HG03354 (cell line): ENCODE measurements at regions not wholly inside any gene's neighbourhood (a gene's known extent, or its start where the extent isn't known, plus 50 kb on each side); places are given as distances from the start of the nearest gene placed in this dataset.

ENCODE experiments used
- ATAC-seq: cut with Tn5 transposase; IDR thresholded peaks from one replicate; pipeline ENCODE4 v1.9.1; 2021; ENCODE audit warnings: mild to moderate bottlenecking; ENCODE audit not compliant: unreplicated experiment, poor library complexity, severe bottlenecking

GRCh38 chr2:106572541-106573450 lies 85.6 kb downstream of the CD8B2 start:
- ATAC-seq, result no peak

GRCh38 chr2:106573773-106574172 lies 86.6 kb downstream of the CD8B2 start:
- ATAC-seq, result no peak

GRCh38 chr2:106575955-106576354 lies 88.8 kb downstream of the CD8B2 start:
- no peak for ATAC-seq

- ATAC-seq, result no peak
Observed at GRCh38 chr2:106577255-106577651, 90.1 kb downstream of the CD8B2 start.

- no peak for ATAC-seq
Observed at GRCh38 chr2:106579750-106580197, 92.6 kb downstream of the CD8B2 start.

DNA sequence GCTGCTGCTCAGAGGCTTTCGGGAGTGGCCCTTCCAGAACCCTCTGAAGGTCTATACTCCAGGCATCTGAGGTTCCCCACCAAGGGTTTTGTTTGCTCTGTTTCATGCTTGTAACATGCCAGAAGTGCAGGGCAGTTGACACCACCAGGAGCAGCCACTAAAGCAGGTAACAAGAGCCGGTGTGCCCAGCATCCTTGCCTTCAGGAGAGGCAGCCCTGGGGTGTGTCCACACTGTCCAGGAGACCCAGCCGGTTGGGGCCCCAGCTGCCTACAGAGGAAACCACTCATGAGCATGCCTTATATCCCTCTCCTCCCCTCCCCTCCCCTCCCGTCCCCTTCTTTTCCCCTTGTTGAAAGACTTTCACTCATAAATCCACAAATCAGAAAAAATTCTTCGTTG lies 93.1 kb downstream of the CD8B2 start:
- ATAC-seq, result no peak

DNA sequence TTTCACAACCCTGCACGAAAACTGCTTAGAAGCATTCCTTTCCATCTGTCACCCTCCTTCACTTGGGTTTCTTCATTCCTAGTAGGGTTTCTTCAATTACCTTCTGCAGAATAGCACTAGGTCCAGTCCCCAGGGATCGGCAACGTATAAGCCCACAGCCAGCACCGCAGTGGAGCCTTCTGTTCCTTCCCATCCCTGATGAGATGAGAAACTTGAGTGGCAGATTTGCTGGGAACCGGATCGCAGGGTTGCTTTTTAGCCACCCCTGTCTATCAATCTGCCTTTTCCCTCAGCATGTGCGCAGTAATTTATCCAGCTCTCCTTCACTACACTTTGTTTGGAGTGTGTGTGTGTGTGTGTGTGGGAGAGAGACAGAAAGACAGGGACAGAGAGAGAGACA lies 94.2 kb downstream of the CD8B2 start:
- ATAC-seq, result no peak

DNA sequence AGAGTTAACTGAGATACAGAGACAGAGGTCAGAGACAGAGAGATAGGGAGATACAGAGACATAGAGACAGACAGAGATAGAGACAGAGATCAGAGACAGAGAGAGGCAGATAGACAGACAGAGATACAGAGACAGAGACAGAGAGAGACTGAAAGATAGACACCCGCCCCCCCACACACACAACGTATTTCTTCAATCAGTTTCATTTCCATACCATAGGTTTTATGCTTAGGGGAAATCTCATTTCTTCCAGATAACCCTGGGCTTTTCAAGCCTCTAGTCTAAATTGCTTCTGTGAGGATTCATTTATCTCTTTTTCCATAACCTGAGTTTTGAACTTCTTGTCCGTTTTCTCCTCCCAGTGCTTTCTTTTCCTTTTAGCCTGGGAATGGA lies 94.6 kb downstream of the CD8B2 start:
- no peak for ATAC-seq

GRCh38 chr2:106582148-106583143 lies 95.3 kb downstream of the CD8B2 start:
- ATAC-seq, result peak; percentile 83

DNA sequence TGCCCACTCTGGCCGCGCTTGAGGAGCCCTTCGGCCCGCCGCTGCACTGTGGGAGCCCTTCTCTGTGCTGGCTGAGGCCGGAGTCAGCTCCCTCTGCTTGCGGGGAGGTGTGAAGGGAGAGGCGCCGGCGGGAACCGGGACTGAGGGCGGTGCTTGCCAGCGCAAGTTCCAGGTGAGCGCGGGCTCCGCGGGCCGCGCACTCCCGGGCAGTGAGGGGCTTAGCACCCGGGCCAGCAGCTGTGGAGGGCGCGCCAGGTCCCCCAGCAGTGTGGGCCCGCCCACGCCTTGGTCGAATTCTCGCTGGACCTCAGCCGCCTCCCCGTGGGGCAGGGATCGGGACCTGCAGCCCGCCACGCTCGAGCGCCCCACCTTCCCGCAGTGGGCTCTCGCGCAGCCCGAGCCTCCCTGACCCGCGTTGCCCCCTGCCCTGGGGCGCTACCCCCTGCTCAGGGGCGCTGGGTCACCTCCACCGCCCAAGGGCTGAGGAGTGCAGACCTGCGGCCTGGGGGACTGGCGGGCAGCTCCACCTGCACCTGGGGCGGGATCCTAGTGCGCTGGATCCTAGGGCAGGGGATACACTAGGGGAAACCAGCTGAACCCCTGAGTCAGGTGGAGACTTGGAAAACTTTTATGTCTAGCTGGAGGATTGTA lies 97.3 kb downstream of the CD8B2 start:
- no peak for ATAC-seq

GRCh38 chr2:106596844-106597243 lies 109.7 kb downstream of the CD8B2 start:
- ATAC-seq, result peak; percentile 51

GRCh38 chr2:106599540-106599939 lies 112.4 kb downstream of the CD8B2 start:
- no peak for ATAC-seq

- ATAC-seq, result no peak
Observed at GRCh38 chr2:106602042-106602441, 114.9 kb downstream of the CD8B2 start.

GRCh38 chr2:106606652-106607051 lies 119.5 kb downstream of the CD8B2 start:
- ATAC-seq, result no peak

DNA sequence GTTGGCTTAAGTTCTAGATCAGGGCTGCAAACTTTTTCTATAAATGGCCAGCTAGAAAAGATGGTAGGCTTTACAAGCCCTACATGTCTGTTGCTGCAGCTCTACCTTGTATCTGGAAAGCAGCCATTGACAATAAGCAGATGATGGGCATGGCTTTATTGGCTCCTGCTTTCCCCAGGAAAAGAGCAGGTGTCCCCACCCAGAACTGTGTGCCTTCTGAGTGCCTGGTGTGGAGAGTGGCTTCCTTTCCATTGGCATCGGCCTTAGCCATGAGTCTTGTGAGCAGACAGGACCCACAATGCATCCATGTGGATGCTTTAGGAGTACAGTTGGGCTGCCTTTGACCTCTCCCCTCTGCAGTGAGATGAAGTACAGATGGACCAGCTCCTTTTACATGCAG lies 120.2 kb downstream of the CD8B2 start:
- ATAC-seq, result no peak

DNA sequence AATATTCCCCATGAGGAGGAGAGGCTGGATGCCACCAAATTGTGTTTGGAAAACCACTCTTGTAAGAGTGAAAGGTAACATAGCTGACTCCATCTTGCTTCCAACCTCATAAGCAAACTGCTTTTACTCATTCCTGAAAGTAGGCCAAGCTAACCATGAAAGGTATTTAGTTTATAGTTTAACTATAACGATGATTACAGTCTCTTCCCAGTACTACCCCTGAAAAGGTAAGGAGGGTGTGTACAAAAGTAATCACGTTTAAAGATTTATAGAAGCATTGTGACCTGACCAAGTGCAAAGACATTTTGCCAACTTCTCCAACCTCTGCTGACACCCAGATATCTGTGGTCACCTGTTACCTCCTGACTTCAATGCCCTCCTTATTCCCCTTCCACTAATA lies 122.6 kb downstream of the CD8B2 start:
- ATAC-seq, result no peak

DNA sequence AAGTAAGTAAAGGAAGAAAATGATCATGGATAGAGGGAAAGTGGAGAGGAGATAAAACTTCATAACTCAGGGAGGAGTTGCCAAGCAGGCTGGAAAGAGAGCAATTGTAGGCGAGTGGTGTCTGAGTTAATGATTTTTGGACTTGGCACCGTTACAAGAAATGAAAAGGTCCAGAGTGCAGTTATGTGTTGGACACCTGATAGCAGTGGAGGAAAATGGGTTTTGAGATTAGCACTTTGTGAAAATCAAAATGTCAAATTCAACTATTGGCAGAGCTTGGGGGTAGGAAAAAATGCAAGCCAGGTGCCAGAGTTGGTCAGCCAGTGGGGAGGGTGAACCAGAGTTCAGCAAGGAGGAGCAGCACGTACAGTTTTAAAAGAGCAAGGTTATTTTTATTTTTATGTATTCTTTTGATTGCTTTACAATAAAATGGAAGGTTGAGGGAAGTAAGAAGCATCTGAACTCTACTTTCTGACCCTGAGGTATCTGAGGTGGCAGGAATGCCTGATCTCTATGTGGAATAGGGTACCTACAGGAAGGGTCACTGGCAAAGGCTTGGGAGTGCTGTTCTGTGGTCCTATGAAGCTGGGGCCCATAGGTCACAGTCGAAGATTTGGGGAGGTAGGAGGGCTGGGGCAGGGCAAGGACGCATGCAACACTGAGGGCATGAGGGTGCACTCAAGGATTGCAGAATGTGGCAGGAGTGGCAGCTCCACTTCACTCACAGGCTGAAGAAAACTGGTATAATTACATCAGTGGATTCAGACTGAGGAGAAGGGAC lies 127.5 kb downstream of the CD8B2 start:
- no peak for ATAC-seq

DNA sequence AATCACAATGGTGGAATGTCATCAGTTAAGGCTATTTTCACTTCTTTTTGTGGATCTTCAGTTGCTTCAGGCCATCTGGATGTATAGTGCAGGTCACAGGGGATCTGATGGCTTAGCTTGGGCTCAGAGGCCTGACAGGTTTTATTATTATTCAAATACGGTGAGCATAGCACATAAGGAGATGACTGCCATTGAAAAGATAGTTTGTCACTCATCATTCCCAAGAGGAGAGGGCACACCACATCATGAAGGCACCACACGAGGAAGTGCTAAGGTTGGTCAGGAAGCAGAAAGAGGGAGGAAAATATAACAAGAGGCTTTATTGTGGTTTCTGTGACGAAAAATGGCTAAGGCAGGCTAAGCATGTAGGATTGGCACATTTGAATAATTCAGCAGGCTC lies 131.4 kb downstream of the CD8B2 start:
- no peak for ATAC-seq

DNA sequence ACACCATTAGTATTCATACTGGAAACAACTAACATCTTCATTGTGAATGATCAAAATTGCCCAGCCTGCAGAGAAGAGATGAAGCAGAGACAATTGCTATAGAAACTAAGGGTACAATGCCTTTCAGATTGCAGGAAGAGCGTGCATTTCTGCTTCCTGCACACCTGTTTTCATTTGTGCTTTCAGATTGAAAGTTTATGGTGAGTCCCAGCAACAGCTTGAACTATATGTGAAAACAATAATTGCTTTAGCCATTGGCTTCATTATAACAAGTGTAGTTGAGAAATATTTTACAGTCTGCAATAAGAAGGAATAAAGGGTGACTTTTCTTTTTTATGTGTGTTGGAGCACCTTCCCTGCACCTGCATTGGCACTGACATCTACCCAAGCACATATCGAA lies 136.3 kb downstream of the CD8B2 start:
- ATAC-seq, result no peak
